ENCODE measurements at regions not wholly inside any gene's neighbourhood (a gene's known extent, or its start where the extent isn't known, plus 50 kb on each side); places are given as distances from the start of the nearest gene placed in this dataset.

DNA sequence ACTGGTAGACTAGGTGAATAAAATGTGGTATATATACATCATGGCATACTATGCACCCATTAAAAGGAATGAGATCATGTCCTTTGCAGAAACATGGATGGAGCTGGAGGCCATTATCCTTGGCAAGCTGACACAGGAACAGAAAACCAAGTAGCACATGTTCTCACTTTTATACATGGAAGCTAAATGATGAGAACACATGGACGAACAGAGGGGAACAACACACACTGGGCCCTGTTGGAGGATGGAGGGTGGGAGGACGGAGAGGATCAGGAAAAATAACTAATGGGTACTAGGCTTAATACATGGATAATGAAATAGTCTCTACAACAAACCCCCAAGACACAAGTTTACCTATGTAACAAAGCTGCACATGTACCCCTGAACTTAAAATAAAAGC, 780.0 kb downstream of the DACH1 start:
- TF ChIP-seq, protein P1, sequence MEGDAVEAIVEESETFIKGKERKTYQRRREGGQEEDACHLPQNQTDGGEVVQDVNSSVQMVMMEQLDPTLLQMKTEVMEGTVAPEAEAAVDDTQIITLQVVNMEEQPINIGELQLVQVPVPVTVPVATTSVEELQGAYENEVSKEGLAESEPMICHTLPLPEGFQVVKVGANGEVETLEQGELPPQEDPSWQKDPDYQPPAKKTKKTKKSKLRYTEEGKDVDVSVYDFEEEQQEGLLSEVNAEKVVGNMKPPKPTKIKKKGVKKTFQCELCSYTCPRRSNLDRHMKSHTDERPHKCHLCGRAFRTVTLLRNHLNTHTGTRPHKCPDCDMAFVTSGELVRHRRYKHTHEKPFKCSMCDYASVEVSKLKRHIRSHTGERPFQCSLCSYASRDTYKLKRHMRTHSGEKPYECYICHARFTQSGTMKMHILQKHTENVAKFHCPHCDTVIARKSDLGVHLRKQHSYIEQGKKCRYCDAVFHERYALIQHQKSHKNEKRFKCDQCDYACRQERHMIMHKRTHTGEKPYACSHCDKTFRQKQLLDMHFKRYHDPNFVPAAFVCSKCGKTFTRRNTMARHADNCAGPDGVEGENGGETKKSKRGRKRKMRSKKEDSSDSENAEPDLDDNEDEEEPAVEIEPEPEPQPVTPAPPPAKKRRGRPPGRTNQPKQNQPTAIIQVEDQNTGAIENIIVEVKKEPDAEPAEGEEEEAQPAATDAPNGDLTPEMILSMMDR (IDR thresholded peaks at IDR 0.05; ENCODE audit: poor library complexity), result no peak
- no peak for TF ChIP-seq EZH2 (IDR thresholded peaks at IDR 0.05; ENCODE audit: borderline replicate concordance)

Measured in hepatocyte (in vitro differentiated cells).